ENCODE measurements at regions not wholly inside any gene's neighbourhood (a gene's known extent, or its start where the extent isn't known, plus 50 kb on each side); places are given as distances from the start of the nearest gene placed in this dataset.

GRCh38 chr17:70296456-70296855, 127.1 kb downstream of the KCNJ2 start:
- Mint-ChIP-seq H3K4me3 (no peak overlapping the region), H3K4me1 (no peaks in the 10 kb centered on the region), H3K27ac (no peak overlapping the region), H3K27me3 (no peaks in the 10 kb centered on the region), H3K9me3 (ENCODE audit: insufficient read depth) (peaks cover 8% of the 10 kb centered on the region)
- WGBS (ENCODE audit: insufficient coverage), result no CpG with 5 or more reads among the region's 2 CpGs
- CTCF ChIA-PET, result no interaction called here
- TF ChIP-seq EZH2 (IDR thresholded peaks at IDR 0.05; ENCODE audit: borderline replicate concordance, insufficient read depth, low read depth, low read length, poor library complexity, severe bottlenecking) (no peak), CTCF (IDR thresholded peaks at IDR 0.05) (no peak)
- H2AFZ ChIP-seq (ENCODE audit: insufficient read depth, low read depth, low read length, poor library complexity, severe bottlenecking), result no peak overlapping the region
- DNase-seq, result no peak
- ATAC-seq (ENCODE audit: low read depth), result no peak
- H3K9me3 ChIP-seq (ENCODE audit: control extremely low read depth in 1 of 3, control insufficient read depth in 2 of 3, insufficient read depth in 1 of 3, low read length in 2 of 3), result no peaks in the 10 kb centered on the region
- intact Hi-C loops (cut with micrococcal nuclease), result no loop called here
- no peak overlapping the region for H3K4me3 ChIP-seq (ENCODE audit: control extremely low read depth in 1 of 5, extremely low read depth in 1 of 5, insufficient read depth in 1 of 5, low read depth in 2 of 5, low read length in 4 of 5)
- no peaks in the 10 kb centered on the region for H3K36me3 ChIP-seq (replicated peaks in 1 of 2; ENCODE audit: control extremely low read depth in 1 of 2, control insufficient read depth in 1 of 2, extremely low read depth in 1 of 2, insufficient read depth in 2 of 2, low read length in 1 of 2)
- no peaks in the 10 kb centered on the region for H3K27me3 ChIP-seq (replicated peaks in 1 of 4; ENCODE audit: control extremely low read depth in 1 of 4, control insufficient read depth in 3 of 4, insufficient read depth in 4 of 4, low read length in 3 of 4)
- no peak overlapping the region for H3K27ac ChIP-seq (ENCODE audit: low read length in 2 of 2)
- no peak overlapping the region for H3K9ac ChIP-seq (ENCODE audit: low read length)
- no peaks in the 10 kb centered on the region for H3K4me1 ChIP-seq (ENCODE audit: control insufficient read depth in 2 of 2, insufficient read depth in 2 of 2, low read length in 2 of 2)
- POLR2A ChIA-PET, result no interaction called here
- no peaks in the 10 kb centered on the region for H3K79me2 ChIP-seq (ENCODE audit: control insufficient read depth, insufficient read depth, low read length)
- no peaks in the 10 kb centered on the region for H4K20me1 ChIP-seq (ENCODE audit: control insufficient read depth, insufficient read depth, low read length, poor library complexity, severe bottlenecking)
- H3K4me2 ChIP-seq (replicated peaks; ENCODE audit: low read depth, low read length, poor library complexity, severe bottlenecking), result no peak overlapping the region

GRCh38 chr17:70297397-70297796, 128.1 kb downstream of the KCNJ2 start:
- 80% methylated on average over 1 of the region's 2 CpGs for WGBS (ENCODE audit: insufficient coverage)
- peaks cover 8% of the 10 kb centered on the region for H3K9me3 Mint-ChIP-seq (ENCODE audit: insufficient read depth)

More at GRCh38 chr17:70297397-70297796, 128.1 kb downstream of the KCNJ2 start:
- ChIA-PET POLR2A (no interaction called here), CTCF (no interaction called here)
- no peak overlapping the region for H2AFZ ChIP-seq (ENCODE audit: insufficient read depth, low read depth, low read length, poor library complexity, severe bottlenecking)
- H3K4me2 ChIP-seq (replicated peaks; ENCODE audit: low read depth, low read length, poor library complexity, severe bottlenecking), result no peak overlapping the region
- H3K36me3 ChIP-seq (replicated peaks in 1 of 2; ENCODE audit: control extremely low read depth in 1 of 2, control insufficient read depth in 1 of 2, extremely low read depth in 1 of 2, insufficient read depth in 2 of 2, low read length in 1 of 2), result no peaks in the 10 kb centered on the region
- TF ChIP-seq CTCF (IDR thresholded peaks at IDR 0.05) (no peak), EZH2 (IDR thresholded peaks at IDR 0.05; ENCODE audit: borderline replicate concordance, insufficient read depth, low read depth, low read length, poor library complexity, severe bottlenecking) (no peak)
- H4K20me1 ChIP-seq (ENCODE audit: control insufficient read depth, insufficient read depth, low read length, poor library complexity, severe bottlenecking), result no peaks in the 10 kb centered on the region
- H3K4me3 ChIP-seq (ENCODE audit: control extremely low read depth in 1 of 5, extremely low read depth in 1 of 5, insufficient read depth in 1 of 5, low read depth in 2 of 5, low read length in 4 of 5), result no peak overlapping the region
- H3K27ac ChIP-seq (ENCODE audit: low read length in 2 of 2), result no peak overlapping the region
- ATAC-seq (ENCODE audit: low read depth) (no peak), DNase-seq (no peak)
- no peaks in the 10 kb centered on the region for H3K27me3 ChIP-seq (replicated peaks in 1 of 4; ENCODE audit: control extremely low read depth in 1 of 4, control insufficient read depth in 3 of 4, insufficient read depth in 4 of 4, low read length in 3 of 4)
- H3K27ac Mint-ChIP-seq, result no peak overlapping the region
- H3K79me2 ChIP-seq (ENCODE audit: control insufficient read depth, insufficient read depth, low read length), result no peaks in the 10 kb centered on the region
- H3K9me3 ChIP-seq (ENCODE audit: control extremely low read depth in 1 of 3, control insufficient read depth in 2 of 3, insufficient read depth in 1 of 3, low read length in 2 of 3), result no peaks in the 10 kb centered on the region
- H3K4me1 Mint-ChIP-seq, result no peaks in the 10 kb centered on the region
- intact Hi-C loops (cut with micrococcal nuclease), result no loop called here
- H3K9ac ChIP-seq (ENCODE audit: low read length), result no peak overlapping the region
- H3K4me3 Mint-ChIP-seq, result no peak overlapping the region
- no peaks in the 10 kb centered on the region for H3K4me1 ChIP-seq (ENCODE audit: control insufficient read depth in 2 of 2, insufficient read depth in 2 of 2, low read length in 2 of 2)
- no peaks in the 10 kb centered on the region for H3K27me3 Mint-ChIP-seq

All from B cell (primary cell).